RPMI8226 (cell line): ENCODE measurements at regions not wholly inside any gene's neighbourhood (a gene's known extent, or its start where the extent isn't known, plus 50 kb on each side); places are given as distances from the start of the nearest gene placed in this dataset.
"Not testable (repeated sequence)": the region's sequence is repeated elsewhere in the genome, so short reads cannot be mapped to it uniquely, and the experiment has no call there.

ENCODE experiments used
- DNase-seq: peaks from one replicate; pipeline ENCODE4 v3.0.0-alpha.2; 2015

DNA sequence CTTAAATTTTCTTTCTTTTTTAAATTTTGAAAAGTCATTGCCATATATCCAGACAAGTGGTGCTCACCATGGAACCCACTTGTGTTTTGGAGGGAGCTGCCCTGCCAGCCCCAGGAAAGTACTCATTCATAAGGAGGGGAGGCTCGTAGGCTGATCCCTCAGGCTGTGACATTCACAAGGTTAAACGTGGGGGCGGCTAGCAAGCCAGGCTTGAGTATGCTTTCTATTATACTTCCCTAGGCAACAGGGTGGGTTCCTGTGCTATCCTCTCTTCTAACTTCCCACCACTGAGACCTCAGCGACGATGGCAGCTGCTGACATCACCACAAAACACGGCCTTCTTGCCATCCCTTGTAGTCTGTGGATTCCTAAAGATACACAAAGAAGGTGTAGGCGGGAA lies 160.5 kb upstream of the C2CD4B start:
- DNase-seq = no peak

DNA sequence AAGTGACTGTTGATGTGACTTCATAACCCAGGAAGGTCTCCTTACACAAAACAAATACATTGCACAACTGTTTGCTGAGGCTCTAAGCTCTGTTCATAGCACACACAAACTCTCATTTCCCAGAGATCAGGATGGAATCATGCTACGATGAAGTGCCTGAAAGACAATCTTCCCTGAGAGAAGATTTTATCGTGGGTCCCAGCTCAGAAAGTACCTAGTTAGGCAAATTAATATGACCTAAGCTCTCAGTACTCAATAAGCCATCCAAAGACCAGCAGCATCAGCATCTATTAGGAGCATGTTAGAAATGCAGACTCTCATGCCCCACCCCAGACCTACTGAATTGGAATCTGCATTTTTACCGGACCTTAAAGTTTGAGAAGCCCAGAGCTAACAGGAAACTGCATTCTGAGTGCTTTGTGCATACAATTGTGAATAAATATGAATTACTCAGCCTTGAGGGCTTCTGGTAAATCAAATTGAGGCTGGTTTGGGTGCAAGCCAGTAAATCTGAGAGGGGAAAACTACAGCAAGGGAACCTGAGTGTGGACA lies 161.5 kb upstream of the C2CD4B start:
- no peak for DNase-seq

DNA sequence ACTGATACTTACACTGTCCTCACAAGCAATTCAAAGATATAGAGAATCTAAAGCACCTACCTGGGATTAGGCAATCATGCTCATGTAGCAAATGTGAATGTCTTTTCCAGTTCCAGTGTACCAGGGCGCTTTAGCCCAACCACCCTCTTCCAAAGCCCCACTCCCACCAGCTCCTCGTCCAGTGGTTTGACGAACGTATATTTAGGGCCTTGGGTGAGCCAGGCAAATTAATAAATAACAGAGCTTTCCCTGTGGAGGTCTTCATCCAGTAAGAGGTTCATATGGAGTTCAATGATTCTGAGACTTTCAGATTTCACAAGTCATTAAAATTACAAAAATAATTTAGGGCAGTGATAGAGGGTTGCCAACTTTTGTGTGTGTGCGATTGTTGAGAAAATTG lies 162.3 kb upstream of the C2CD4B start:
- DNase-seq = no peak

DNA sequence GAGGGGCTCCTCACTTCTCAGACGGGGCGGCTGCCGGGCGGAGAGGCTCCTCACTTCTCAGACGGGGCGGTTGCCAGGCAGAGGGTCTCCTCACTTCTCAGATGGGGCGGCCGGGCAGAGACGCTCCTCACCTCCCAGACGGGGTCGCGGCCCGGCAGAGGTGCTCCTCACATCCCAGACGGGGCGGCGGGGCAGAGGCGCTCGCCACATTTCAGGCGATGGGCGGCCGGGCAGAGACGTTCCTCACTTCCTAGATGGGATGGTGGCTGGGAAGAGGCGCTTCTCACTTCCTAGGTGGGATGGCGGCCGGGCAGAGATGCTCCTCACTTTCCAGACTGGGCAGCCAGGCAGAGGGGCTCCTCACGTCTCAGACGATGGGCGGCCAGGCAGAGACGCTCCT lies 167.4 kb upstream of the C2CD4B start:
- not testable (repeated sequence) for DNase-seq

DNA sequence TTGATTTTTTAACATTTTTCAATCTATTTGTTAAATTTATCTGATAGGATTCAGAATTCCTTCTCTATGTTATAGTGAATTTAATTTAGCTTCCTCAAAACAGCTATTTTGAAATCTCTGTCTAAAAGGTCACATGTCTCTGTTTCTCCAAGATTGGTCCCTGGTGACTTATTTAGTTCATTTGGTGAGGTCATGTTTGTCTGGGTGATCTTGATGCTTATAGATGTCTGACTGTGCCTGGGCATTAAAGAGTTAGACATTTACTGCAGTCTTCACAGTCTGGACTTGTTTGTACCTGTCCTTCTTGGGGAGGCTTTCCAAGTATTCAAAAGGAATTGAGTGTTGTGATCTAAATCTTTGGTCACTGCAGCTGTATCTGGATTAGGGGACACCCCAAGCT lies 169.5 kb upstream of the C2CD4B start:
- DNase-seq = no peak

DNA sequence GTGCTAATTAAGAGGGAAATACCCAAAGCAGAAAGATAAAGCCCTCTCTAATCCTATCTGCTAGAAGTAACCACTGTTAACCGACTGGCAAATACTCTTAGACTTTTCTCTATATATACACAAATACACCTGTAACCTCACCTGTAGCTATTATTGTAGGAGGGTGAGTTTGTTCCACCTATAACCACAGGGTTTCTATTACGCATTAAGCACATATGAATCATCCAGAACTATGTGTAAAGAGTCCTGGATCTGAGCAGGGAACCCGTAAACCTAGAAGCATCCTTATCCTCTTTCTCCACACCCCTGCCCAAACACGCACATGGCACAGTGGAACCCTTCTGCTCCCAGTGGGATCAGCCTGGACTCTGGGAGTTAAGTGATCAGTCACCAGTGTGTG lies 172.8 kb upstream of the C2CD4B start:
- DNase-seq = no peak

DNA sequence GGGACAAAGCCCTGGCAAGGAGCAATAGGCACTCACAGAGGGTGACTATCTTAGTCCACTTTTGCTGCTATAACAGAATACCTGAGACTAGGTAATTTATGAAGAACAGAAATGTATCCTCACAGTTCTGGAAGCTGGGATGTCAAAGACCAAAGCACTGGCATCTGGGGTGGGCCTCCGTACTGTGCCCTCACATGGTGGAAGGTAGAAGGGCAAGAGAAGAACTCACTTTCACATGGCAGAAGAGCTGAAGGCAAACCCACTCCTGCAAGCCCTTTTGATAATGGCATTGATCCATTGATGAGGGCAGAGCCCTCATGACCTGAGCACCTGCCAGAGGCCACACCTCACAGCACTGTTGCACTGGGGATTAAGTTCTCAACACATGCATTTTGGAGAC lies 173.4 kb upstream of the C2CD4B start:
- no peak for DNase-seq

DNA sequence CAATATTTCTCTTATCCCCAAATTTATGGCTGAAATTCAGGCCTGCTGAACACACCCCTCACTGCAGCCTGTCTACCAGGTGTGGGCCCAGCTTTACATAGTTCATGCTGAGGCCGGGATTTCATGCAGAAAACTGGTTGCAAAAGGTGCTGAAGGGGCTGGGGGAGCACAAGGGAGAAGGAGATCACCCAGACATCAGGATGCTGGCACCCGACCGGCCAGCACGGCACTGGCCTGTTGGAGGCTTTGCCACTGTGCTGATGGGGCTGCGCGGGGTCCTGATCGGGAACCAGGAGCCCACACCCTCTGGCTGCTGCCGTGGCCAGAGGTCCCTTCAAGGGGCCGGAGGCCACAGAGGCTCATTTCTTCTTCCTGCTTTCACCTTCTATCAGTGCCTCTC lies 177.9 kb upstream of the C2CD4B start:
- DNase-seq = no peak

DNA sequence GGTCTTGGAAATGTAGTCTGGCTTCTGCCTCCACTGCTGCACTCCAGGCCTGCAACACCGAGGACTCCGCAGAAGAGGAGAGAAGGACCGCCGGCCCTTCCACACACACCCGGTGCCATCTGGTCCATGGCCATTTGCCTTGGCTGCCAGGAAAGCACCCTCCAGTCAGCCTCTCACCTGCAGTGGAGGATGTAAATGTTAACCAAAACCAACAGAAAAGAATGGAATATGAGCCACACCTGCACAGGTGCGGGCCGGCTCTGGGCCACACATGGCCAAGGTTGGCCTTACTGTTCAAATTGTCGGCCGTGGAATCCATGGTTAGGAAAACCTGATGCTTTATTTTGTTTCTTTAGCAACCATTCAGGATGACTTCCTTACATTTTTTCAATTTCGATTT lies 178.3 kb upstream of the C2CD4B start:
- DNase-seq = no peak

DNA sequence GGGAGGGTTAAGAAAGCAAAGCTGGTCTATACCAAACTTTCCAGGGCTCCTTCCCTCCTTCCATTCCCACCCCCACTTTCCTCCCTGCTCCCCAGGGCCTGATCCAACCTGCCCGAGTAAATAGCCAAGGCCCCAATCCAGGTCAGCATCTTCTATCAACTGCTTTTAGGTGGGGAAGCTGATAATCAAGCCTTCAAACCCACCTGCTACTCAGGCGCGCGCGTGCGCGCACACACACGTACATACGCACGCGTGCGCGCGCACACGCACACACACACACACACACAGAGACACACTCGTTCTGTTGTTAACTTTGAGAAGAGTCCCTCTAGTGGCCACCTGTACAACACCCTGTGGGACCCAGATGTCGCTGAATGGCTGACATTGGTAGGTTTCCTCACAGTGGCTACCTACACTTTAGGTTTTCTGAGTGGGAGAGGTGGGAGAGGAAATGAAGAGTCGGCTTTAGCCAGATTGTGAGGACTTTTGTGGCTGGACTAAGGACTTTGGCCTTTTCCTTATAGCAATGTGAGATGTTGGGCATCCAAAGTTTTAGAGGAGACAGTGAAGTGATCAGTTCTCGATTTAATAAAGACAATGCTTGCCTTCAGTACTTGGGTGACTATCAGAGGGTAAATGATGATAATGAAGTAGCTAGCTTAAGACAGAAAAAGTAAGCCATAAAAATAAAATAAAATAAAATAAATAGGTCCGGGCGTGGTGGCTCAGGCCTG lies 179.9 kb upstream of the C2CD4B start:
- peak; percentile 97 for DNase-seq

DNA sequence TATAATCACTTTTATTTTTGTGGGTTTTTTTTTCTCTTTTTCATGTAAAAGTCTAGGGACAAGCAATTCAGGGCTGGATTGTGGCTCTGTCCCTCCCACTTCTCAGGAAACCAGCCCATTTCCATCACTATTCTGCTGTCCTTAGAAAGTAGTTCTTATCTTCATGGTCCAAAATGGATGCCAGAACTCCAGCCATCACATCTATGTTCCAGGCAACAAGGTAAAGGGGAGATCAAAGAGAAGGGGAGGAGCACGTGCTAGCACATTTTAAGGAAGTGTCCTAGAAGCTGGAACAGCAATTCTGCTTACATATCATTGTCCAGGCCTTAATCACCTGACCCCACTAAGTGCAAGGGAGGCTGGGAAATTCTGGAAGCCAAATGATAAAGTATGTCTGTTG lies 181.1 kb upstream of the C2CD4B start:
- no peak for DNase-seq

DNA sequence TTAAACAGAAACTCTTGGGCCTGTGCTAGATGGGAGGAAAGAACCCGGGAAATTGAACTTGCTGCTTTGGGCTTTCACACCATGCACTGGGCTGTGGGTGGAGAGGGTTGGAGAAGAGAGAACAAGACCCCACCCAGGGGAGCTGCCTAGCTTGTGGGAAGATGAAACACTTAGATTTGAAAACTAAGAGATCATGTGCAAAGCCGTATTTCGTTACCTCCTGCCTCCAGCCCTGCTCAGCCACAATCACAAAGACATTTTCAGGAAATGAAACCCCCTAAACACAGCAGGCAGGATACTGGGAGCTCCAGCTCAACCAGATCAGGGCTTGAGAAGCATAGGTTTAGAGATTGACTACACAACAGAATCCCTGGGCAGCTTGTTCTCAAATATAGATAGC lies 183.0 kb upstream of the C2CD4B start:
- no peak for DNase-seq

DNA sequence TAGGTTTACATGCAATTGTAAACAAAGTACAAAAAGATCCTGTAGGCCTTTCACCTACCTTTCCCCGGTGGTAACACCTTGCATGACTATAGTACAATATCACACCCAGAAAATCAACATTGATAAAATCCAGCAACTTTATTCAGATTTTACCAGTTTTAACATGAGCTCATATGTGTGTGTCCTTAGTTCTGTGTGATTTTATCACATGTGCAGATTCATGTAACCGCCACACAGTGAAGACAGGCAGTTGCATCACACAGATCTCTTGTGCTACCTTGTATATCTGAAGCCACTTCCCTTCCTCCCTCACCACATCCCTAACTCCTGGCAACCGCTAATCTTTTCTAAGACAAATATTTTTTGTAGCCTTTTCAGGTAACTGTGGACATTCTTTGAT lies 183.5 kb upstream of the C2CD4B start:
- peak; percentile 1 for DNase-seq

DNA sequence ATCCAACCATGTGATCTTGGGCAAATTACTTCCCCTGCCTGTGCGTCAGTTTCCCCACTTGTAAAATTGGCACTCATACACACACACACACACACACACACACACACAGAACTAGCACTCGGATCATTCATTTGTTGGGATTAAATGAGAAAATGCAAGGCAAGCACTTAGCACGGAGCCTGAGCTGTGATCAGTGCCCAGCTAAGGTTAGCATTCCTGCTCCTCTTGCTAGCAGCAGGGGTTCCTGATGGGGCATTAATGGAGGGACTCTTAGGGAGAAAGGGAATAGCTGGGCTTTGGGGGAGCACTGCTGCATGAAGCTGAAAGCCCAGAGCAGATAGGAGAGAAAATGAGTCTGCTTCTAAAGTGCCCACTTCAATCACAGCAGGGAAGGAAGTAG lies 187.7 kb upstream of the C2CD4B start:
- no peak for DNase-seq

DNA sequence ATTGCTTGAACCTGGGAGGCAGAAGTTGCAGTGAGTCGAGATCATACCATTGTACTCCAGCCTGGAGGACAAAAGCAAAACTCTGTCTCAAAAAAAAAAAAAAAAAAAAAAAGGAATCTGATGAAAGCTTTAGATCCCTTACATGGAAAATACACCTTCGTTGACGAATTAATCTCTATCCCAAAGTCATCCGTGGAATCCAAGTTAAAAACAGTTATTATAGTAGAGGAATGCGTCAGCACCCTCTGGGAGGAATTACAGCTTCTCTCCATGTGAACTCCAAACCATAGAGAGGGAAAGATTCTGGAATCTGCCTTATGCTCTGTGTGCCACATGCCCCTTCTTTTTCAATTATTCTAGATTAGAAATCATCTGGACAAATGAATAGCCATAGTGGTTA lies 192.3 kb upstream of the C2CD4B start:
- DNase-seq = no peak

DNA sequence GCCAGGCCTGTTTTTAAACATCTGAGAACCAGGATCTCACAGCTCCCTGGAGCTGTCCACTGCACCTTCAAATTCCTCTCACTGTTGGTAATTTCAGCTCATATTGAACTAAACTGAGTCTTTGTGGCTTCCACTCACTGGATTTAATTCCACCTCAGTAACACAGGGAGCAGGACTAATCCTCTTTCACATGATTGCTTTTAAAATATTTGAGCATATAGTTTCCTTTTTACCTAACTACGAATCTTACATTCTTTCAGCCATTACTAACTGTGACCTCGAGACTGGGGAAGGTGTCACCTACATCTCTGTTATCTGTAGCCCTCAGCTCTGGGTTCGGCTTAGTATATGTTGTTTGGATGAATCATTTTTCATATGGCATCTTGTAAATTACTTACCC lies 194.3 kb upstream of the C2CD4B start:
- no peak for DNase-seq

DNA sequence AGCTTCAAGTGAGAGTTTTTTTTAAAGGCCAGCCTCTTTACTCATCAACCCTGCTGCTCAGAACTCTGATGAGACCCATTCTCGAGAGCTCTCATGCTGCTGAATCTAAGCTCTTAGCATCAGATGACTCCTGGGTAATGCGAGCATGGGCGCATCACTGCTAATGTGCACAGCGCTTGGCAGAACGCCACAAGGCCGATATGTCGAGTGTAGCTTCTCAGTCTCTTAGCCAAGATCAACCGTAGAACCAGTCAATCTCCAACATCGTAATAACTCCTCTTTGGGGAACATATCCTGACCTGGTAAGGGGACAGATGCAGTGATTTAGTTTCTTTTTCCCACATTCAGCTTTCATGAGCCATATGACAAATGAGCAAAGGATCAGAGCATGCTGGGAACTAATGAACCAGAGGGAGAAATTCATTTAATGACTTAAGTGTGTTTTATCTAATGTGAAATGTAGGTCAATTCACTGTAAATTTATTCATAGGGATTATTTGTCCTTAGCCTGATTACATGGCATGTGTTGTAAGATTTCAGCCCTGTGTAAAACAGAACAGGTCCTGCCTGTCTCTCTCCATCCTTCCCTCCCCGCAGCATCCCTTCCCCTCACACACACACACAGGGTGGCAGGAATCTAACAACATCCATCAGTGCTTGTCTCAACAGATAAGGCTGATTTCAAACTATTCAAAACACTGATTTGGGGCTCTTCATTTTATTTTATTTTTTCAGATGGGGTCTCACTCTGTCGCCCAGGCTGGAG lies 195.4 kb upstream of the C2CD4B start:
- DNase-seq = peak; percentile 50

DNA sequence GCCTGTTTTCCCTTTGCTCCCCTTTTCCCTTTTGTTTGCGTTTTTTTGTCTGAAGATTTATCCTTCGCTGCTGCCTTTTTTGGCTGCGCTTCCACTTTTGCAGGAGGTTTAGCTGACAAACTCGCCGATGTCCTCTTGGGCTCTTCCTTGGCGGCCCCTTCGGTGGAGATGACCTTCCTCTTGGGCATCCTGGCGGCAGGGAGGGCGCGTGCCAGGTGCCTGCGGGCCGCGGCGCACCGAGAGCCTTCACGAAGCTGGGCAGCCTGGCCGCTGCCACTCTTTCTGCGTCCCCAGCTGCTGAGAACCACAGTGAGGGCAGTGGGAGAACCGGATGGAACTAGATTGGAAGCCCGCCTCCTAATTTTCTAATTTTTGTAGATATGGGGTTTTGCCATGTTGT lies 197.1 kb upstream of the C2CD4B start:
- DNase-seq = no peak

DNA sequence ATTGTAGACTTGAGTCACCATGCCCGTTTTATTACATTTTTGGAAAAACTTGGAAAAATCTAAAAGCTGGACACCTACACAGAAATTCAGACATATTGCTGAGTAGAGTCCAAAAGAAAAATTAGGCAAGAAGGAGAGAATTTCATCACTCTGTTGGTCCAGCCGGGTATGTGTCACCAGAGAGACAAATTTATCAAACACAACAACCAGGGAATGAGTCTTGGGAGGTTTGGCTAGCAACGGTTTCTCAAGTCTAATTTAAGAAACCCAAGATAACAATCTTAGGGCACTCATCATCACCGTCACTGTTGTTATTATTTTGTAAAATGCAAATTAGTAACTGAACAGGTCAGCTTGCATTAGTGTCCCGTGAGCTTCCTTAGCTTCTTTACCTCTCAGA lies 197.5 kb upstream of the C2CD4B start:
- DNase-seq = no peak

DNA sequence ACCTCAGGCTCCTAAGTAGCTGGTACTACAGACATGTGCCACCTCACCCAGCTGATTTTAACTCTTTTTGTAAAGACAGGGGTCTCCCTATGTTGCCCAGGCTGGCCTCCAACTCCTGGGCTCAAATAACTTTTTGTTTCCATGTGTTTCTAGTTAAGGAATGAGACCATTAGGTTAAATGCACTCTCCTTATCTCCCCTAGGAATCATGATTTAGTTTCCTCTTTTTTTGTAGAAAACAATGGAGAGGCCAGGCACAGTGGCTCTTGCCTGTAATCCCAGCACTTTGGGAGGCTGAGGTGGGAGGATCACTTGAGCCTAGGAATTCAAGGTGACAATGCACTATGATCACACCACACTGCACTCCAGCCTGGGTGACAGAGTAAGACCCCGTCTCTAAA lies 198.8 kb upstream of the C2CD4B start:
- DNase-seq = no peak

DNA sequence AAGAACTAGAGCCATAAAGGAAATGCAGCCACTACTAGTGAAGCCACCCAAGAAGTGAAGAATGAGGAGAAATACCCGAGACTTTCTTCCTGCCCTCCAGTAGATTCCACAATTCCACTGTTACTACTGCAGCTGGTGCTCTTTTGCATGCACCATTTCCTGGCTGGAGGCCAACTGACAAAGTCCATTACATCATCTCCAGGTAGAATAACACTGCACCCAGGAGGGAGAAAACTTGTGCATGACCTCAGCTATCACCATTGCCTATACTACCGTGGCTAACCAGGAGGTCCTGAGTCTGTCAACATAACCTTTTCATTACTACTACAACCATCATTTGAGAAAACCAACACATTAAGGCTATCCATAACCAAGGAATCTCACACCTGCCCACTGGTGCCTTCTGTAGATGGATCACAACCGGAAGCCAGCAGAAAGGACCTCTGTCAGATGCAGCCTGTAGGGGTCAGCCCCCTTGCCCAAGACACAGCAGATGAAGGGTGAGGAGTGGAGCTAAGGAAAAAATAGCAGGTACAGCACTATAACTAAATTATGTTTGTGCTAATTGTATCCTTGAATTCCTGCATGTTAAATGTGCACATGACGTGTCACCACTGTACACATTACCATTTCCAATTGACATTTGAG lies 200.8 kb upstream of the C2CD4B start:
- peak; percentile 71 for DNase-seq

DNA sequence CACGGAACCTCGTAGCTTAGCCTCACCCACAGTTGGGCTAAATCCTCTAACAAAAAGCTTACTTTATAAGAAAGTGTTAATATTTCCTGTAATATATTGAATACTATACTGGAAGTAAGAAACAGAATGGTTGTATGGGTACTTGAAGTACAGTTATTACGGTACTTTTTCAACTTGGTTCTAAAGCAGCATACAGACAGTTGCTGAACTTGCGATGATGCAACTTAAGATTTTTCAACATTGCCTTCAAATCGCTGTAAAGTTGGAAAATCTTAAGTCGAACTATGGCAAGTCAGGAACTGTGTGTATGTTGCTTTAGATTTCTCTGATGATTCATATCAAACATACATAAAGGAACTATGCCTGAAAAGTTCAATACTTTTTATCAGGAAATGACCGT lies 204.4 kb upstream of the C2CD4B start:
- DNase-seq = no peak

DNA sequence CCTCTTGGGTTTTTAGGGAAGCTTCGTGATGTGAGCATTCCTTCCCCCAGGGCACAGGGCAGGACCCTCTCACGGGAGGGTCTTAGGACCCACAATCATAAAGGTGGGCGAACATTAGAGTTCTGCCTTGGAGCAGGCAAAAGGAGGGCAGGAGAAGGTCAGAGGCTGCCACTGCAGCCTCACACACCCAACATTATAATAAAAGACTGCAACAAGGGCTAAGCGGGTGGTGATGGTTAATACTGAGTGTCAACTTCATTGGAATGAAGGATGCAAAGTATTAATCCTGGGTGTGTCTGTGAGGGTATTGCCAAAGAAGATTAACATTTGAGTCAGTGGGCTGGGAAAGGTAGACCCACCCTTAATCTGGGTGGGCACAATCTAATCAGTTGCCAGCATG lies 206.6 kb upstream of the C2CD4B start:
- not testable (repeated sequence) for DNase-seq
